Mesenchymal stem cell (in vitro differentiated cells and primary cell): ENCODE measurements at regions not wholly inside any gene's neighbourhood (a gene's known extent, or its start where the extent isn't known, plus 50 kb on each side); places are given as distances from the start of the nearest gene placed in this dataset.

Experiments
- DNase-seq: peaks from one replicate; pipeline ENCODE4 v3.0.0-alpha.2; 2013
- H2AFZ ChIP-seq: one replicate; pipeline ENCODE4 v1.6.1; 2013; ENCODE audit warnings: low read depth, mild to moderate bottlenecking, control low read depth, inconsistent platforms, low read length, moderate library complexity
- H2AK5ac ChIP-seq: 2 replicates; pipeline ENCODE4 v1.6.1; 2013; ENCODE audit warnings: low read length, moderate library complexity, mild to moderate bottlenecking, inconsistent platforms; ENCODE audit not compliant: severe bottlenecking
- H2BK120ac ChIP-seq: one replicate; pipeline ENCODE4 v1.6.1; 2013; ENCODE audit warnings: low read depth, mild to moderate bottlenecking, inconsistent platforms, low read length, moderate library complexity
- H2BK12ac ChIP-seq, 2 experiments: one replicate each; pipeline ENCODE4 v1.6.1; 2013; ENCODE audit warnings: inconsistent platforms in 2 of 2, low read length in 2 of 2, mild to moderate bottlenecking in 2 of 2, moderate library complexity in 2 of 2, control low read depth in 1 of 2
- H2BK15ac ChIP-seq: one replicate; pipeline ENCODE4 v1.6.1; 2013; ENCODE audit warnings: mild to moderate bottlenecking, low read depth, inconsistent platforms; ENCODE audit not compliant: poor library complexity, severe bottlenecking
- H2BK5ac ChIP-seq: 2 replicates; pipeline ENCODE4 v1.6.1; 2013; ENCODE audit warnings: low read depth, mild to moderate bottlenecking, low read length, control low read depth, inconsistent platforms; ENCODE audit not compliant: poor library complexity, severe bottlenecking
- H3K14ac ChIP-seq, 2 experiments: one replicate each; pipeline ENCODE4 v1.6.1; 2013; ENCODE audit warnings: inconsistent platforms in 2 of 2, low read length in 2 of 2, control low read depth in 1 of 2, mild to moderate bottlenecking in 1 of 2, moderate library complexity in 1 of 2
- H3K18ac ChIP-seq, 2 experiments: one replicate each; pipeline ENCODE4 v1.6.1; 2013; ENCODE audit warnings: inconsistent platforms in 2 of 2, low read length in 2 of 2, control low read depth in 1 of 2, low read depth in 1 of 2, mild to moderate bottlenecking in 1 of 2
- H3K23ac ChIP-seq, 2 experiments: one replicate each; pipeline ENCODE4 v1.6.1; 2013; ENCODE audit warnings: inconsistent platforms in 2 of 2, low read length in 2 of 2, mild to moderate bottlenecking in 2 of 2, moderate library complexity in 2 of 2, control low read depth in 1 of 2
- H3K27ac ChIP-seq: 2 replicates; pipeline ENCODE4 v1.5.1; 2013; ENCODE audit warnings: mild to moderate bottlenecking, moderate library complexity, low read length, control low read depth, inconsistent platforms; ENCODE audit not compliant: poor library complexity, severe bottlenecking
- H3K27me3 ChIP-seq, 2 experiments: 2 replicates each; pipeline versions ENCODE4 v1.6.1 to v1.7.0; 2013; ENCODE audit warnings: low read length in 2 of 2, mild to moderate bottlenecking in 2 of 2, moderate library complexity in 2 of 2, control low read depth in 1 of 2, inconsistent platforms in 1 of 2; ENCODE audit not compliant: control insufficient read depth in 1 of 2, insufficient read depth in 1 of 2
- H3K36me3 ChIP-seq, 2 experiments: 2 replicates each; pipeline versions ENCODE4 v1.6.1 to v1.7.0; 2013; ENCODE audit warnings: low read length in 2 of 2, control low read depth in 1 of 2, inconsistent platforms in 1 of 2, low read depth in 1 of 2, mild to moderate bottlenecking in 1 of 2; ENCODE audit not compliant: insufficient read depth in 2 of 2, control insufficient read depth in 1 of 2
- H3K4ac ChIP-seq, 2 experiments: one replicate each; pipeline ENCODE4 v1.6.1; 2013; ENCODE audit warnings: inconsistent platforms in 2 of 2, low read length in 2 of 2, mild to moderate bottlenecking in 2 of 2, moderate library complexity in 2 of 2, control low read depth in 1 of 2, low read depth in 1 of 2
- H3K4me1 ChIP-seq: 2 replicates; pipeline ENCODE4 v1.6.1; 2013; ENCODE audit warnings: low read depth, low read length, control low read depth; ENCODE audit not compliant: control insufficient read depth, insufficient read depth
- H3K4me2 ChIP-seq: 2 replicates; pipeline ENCODE4 v1.6.1; 2013; ENCODE audit warnings: low read length, mild to moderate bottlenecking, inconsistent platforms; ENCODE audit not compliant: poor library complexity, severe bottlenecking
- H3K4me3 ChIP-seq, 2 experiments: 2 replicates each; pipeline versions ENCODE4 v1.5.1 to v1.7.0; 2013; ENCODE audit warnings: low read length in 2 of 2, mild to moderate bottlenecking in 2 of 2, control low read depth in 1 of 2, low read depth in 1 of 2; ENCODE audit not compliant: insufficient read depth in 1 of 2
- H3K79me1 ChIP-seq: replicated peaks from 2 replicates; pipeline ENCODE4 v1.6.1; 2013; ENCODE audit warnings: mild to moderate bottlenecking, control low read depth, low read length, inconsistent platforms; ENCODE audit not compliant: poor library complexity, severe bottlenecking
- H3K9ac ChIP-seq: 2 replicates; pipeline ENCODE4 v1.7.0; 2013; ENCODE audit warnings: mild to moderate bottlenecking, low read length, moderate library complexity
- H3K9me3 ChIP-seq: 2 replicates; pipeline ENCODE4 v1.7.0; 2013; ENCODE audit warnings: mild to moderate bottlenecking, low read length; ENCODE audit not compliant: control insufficient read depth
- H4K8ac ChIP-seq: one replicate; pipeline ENCODE4 v1.6.1; 2013; ENCODE audit warnings: inconsistent platforms, mild to moderate bottlenecking, low read length, moderate library complexity
- H4K91ac ChIP-seq: one replicate; pipeline ENCODE4 v1.6.1; 2013; ENCODE audit warnings: mild to moderate bottlenecking, low read length, inconsistent platforms
- WGBS: methylation state at CpG from one replicate; pipeline ENCODE4 v1.1.7; 2013; ENCODE audit warnings: mixed read lengths; 5-methylcytosine and 5-hydroxymethylcytosine counted together

- H3K9ac ChIP-seq, result no peak overlapping the region
- H2AFZ ChIP-seq, result no peak overlapping the region
- WGBS, result 77% methylated on average over 4 of the region's 4 CpGs
- H3K27ac ChIP-seq, result no peak overlapping the region
- no peak overlapping the region for H3K14ac ChIP-seq
- no peaks in the 10 kb centered on the region for H3K79me1 ChIP-seq
- no peak for DNase-seq
- H2BK12ac ChIP-seq, result no peak overlapping the region
- no peak overlapping the region for H2BK5ac ChIP-seq
- no peak overlapping the region for H3K18ac ChIP-seq
- H3K4me1 ChIP-seq, result no peaks in the 10 kb centered on the region
- no peak overlapping the region for H3K4ac ChIP-seq
- no peaks in the 10 kb centered on the region for H3K36me3 ChIP-seq
- H3K9me3 ChIP-seq, result peaks cover 7% of the 10 kb centered on the region
- no peak overlapping the region for H4K8ac ChIP-seq
- no peak overlapping the region for H2AK5ac ChIP-seq
- H3K23ac ChIP-seq, result no peak overlapping the region
- H3K27me3 ChIP-seq, result peaks cover 29 to 36% of the 10 kb centered on the region in 2 experiments
- no peak overlapping the region for H3K4me3 ChIP-seq
- H3K4me2 ChIP-seq, result no peak overlapping the region
- no peak overlapping the region for H2BK120ac ChIP-seq
- no peak overlapping the region for H4K91ac ChIP-seq
- H2BK15ac ChIP-seq, result no peak overlapping the region
These were observed 99.5 kb upstream of the ALDH1B1 start for GRCh38 chr9:38293022-38293421.

DNA sequence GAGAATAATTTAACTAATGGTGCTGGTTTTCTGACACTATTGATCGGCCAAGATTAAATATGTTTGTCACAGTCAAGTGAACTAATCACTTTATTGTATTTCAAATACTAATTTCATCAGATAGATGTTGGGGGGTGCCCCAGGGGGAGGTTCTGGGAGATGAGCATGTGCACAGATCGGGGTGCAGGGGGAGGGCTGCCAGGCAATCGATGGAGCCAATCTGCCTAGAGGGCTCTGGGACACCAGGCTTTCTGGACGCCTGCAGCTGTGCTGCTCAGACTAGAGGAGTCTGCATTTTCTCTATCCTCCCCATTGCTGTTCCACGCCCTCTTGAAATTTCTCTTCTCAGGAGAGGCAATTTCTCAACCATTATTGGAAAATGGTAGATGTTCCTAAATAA lies 100.0 kb upstream of the ALDH1B1 start:
- no peak overlapping the region for H3K18ac ChIP-seq
- peaks cover 7% of the 10 kb centered on the region for H3K9me3 ChIP-seq
- no peak overlapping the region for H3K4ac ChIP-seq
- H2BK120ac ChIP-seq, result no peak overlapping the region
- H3K23ac ChIP-seq, result no peak overlapping the region
- H3K27ac ChIP-seq, result no peak overlapping the region
- no peak overlapping the region for H2BK15ac ChIP-seq
- no peak overlapping the region for H3K14ac ChIP-seq
- no peak overlapping the region for H2AFZ ChIP-seq
- H3K4me3 ChIP-seq, result no peak overlapping the region
- no peak overlapping the region for H4K8ac ChIP-seq
- peaks cover under 1% of the 10 kb centered on the region for H3K4me1 ChIP-seq
- H2BK5ac ChIP-seq, result no peak overlapping the region
- no peaks in the 10 kb centered on the region for H3K36me3 ChIP-seq
- H4K91ac ChIP-seq, result no peak overlapping the region
- no peak overlapping the region for H3K9ac ChIP-seq
- WGBS, result 97% methylated on average over 3 of the region's 5 CpGs
- peaks cover 25 to 34% of the 10 kb centered on the region in 2 experiments for H3K27me3 ChIP-seq
- no peak for DNase-seq
- no peaks in the 10 kb centered on the region for H3K79me1 ChIP-seq
- no peak overlapping the region for H3K4me2 ChIP-seq
- no peak overlapping the region for H2AK5ac ChIP-seq
- H2BK12ac ChIP-seq, result no peak overlapping the region

- H3K27ac ChIP-seq, result no peak overlapping the region
- no peak overlapping the region for H3K4ac ChIP-seq
- H3K4me3 ChIP-seq, result no peak overlapping the region
- H3K9me3 ChIP-seq, result peaks cover 7% of the 10 kb centered on the region
- no peak overlapping the region for H3K18ac ChIP-seq
- H2AK5ac ChIP-seq, result no peak overlapping the region
- H3K27me3 ChIP-seq, result peaks cover 21 to 32% of the 10 kb centered on the region in 2 experiments
- H2BK120ac ChIP-seq, result no peak overlapping the region
- H4K8ac ChIP-seq, result no peak overlapping the region
- H3K79me1 ChIP-seq, result no peaks in the 10 kb centered on the region
- no peak overlapping the region for H4K91ac ChIP-seq
- H3K23ac ChIP-seq, result no peak overlapping the region
- H3K9ac ChIP-seq, result no peak overlapping the region
- no peak overlapping the region for H2BK12ac ChIP-seq
- H3K4me2 ChIP-seq, result no peak overlapping the region
- peaks cover 4% of the 10 kb centered on the region for H3K4me1 ChIP-seq
- H2BK5ac ChIP-seq, result no peak overlapping the region
- H3K36me3 ChIP-seq, result no peaks in the 10 kb centered on the region
- H2AFZ ChIP-seq, result no peak overlapping the region
- no peak overlapping the region for H3K14ac ChIP-seq
- WGBS, result 90% methylated on average over 11 of the region's 11 CpGs
- no peak overlapping the region for H2BK15ac ChIP-seq
- DNase-seq, result no peak
These were observed 102.6 kb upstream of the ALDH1B1 start for GRCh38 chr9:38289866-38290245.

DNA sequence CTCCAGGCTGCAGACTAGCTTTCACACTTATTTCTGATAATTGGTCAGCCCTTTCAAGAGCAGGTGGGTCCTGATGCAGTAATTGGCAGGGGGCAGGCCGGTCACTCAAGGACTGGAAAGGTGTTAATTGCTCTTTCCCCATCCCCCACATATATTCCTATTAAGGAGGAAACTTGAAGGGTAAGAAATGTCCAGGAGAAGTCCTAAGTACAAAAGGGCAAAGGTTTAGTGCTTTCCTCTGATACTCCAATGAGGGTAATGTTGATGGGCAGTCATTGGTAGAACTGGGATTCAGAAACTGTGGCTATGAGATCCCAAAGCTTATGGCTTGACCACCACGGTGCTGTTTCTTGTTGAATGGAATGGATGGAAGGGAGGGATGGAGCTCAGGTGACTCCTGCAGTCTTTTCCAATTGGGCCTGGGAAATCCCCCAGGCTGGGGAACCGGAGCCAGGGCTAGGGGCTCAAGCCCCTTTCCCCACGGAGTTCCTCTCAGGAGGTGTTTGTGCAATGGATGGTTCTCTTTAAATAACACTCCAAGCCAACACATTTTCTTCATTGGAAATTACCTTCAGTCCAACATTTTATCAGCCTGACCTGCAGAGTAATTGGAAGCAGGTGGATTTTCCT lies 103.2 kb upstream of the ALDH1B1 start:
- Histone ChIP-seq H2AK5ac (no peak overlapping the region), H3K27ac (no peak overlapping the region), H3K27me3 (peaks cover 18 to 33% of the 10 kb centered on the region in 2 experiments), H2BK12ac (no peak overlapping the region), H2BK5ac (no peak overlapping the region), H3K79me1 (no peaks in the 10 kb centered on the region), H3K4me3 (no peak overlapping the region), H2AFZ (no peak overlapping the region), H4K91ac (no peak overlapping the region), H3K36me3 (no peaks in the 10 kb centered on the region), H3K4me1 (peaks cover 4% of the 10 kb centered on the region), H3K9me3 (peaks cover 7% of the 10 kb centered on the region), H3K9ac (no peak overlapping the region), H4K8ac (no peak overlapping the region), H3K23ac (no peak overlapping the region), H3K18ac (no peak overlapping the region), H2BK15ac (no peak overlapping the region), H2BK120ac (no peak overlapping the region), H3K4me2 (no peak overlapping the region), H3K14ac (no peak overlapping the region), H3K4ac (no peak overlapping the region)
- DNase-seq, result no peak
- WGBS, result 69% methylated on average over 2 of the region's 4 CpGs
